PC-9 (cell line): ENCODE measurements at regions not wholly inside any gene's neighbourhood (a gene's known extent, or its start where the extent isn't known, plus 50 kb on each side); places are given as distances from the start of the nearest gene placed in this dataset.

Source experiments
- EZH2 ChIP-seq: fragments of 200-600 bp; sonication (generic); IDR thresholded peaks from 2 replicates; pipeline ENCODE4 v1.8.0; 2017; ENCODE audit warnings: antibody characterized with exemption, low read depth
- TF ChIP-seq, protein P1 (sequence below): fragments of 200-600 bp; sonication (generic); conservative IDR thresholded peaks from 2 replicates; pipeline ENCODE4 v1.6.1; 2017; ENCODE audit warnings: mixed run types, antibody characterized with exemption, mild to moderate bottlenecking, moderate library complexity

DNA sequence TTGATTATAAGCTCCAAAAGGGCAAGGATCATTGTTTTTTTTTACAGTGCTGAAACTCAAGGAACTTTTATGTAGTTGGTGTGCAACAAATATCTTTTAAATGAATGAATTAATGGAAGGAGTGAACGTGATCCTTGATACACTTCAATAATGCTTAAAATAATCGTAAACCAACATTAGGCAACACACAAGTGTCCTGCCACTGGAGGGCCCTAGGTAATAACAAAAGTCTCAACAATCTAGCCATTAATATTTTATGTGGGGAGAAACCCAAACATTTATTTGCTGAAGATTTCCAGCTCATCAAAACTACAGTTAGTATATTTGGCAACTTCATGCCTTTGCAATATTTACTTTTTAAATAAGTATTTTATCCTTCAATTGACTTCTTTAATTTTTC is 309.0 kb upstream of the FBXL7 start:
- TF ChIP-seq, protein P1, sequence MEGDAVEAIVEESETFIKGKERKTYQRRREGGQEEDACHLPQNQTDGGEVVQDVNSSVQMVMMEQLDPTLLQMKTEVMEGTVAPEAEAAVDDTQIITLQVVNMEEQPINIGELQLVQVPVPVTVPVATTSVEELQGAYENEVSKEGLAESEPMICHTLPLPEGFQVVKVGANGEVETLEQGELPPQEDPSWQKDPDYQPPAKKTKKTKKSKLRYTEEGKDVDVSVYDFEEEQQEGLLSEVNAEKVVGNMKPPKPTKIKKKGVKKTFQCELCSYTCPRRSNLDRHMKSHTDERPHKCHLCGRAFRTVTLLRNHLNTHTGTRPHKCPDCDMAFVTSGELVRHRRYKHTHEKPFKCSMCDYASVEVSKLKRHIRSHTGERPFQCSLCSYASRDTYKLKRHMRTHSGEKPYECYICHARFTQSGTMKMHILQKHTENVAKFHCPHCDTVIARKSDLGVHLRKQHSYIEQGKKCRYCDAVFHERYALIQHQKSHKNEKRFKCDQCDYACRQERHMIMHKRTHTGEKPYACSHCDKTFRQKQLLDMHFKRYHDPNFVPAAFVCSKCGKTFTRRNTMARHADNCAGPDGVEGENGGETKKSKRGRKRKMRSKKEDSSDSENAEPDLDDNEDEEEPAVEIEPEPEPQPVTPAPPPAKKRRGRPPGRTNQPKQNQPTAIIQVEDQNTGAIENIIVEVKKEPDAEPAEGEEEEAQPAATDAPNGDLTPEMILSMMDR: no peak
- TF ChIP-seq EZH2: no peak
